Gastrocnemius medialis (tissue), 4 donors: ENCODE measurements at regions not wholly inside any gene's neighbourhood (a gene's known extent, or its start where the extent isn't known, plus 50 kb on each side); places are given as distances from the start of the nearest gene placed in this dataset.

Source experiments
- POLR2A ChIP-seq, 2 donors: fragments of 450-650 bp; IDR thresholded peaks; one replicate each; pipeline ENCODE4 v1.6.1; 2017; ENCODE audit warnings: antibody characterized with exemption in 2 of 2, mild to moderate bottlenecking in 2 of 2, moderate library complexity in 2 of 2
- TF ChIP-seq, protein P1 (sequence below), 5 experiments: fragments of 450-650 bp in 3 of 5; fragments of 200-600 bp in 2 of 5; sonication (generic) in 2 of 5; IDR thresholded peaks in 4 of 5; conservative IDR thresholded peaks in 1 of 5; 1 replicate in 4 of 5; 2 replicates in 1 of 5; pipeline ENCODE4 v1.5.1; 2016 to 2019; ENCODE audit warnings: antibody characterized with exemption in 5 of 5, mild to moderate bottlenecking in 3 of 5, moderate library complexity in 3 of 5

DNA sequence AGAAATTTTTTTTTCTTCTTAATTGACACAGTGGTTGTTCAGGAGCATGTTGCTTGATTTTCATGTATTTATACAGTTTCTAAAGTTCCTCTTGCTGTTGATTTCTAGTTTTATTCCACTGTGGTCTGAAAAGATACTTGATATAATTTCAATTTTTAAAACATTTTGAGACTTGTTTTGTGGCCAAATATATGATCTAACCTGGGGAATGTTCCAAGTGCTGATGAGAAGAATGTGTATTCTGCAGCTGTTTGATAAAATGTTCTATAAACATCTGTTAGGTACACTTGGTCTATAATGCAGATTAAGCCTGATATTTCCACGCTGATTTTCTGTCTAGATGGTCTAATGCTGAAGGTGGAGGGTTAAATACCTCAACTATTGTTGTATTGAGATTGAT lies 151.4 kb upstream of the IFNG-AS1 start:
- TF ChIP-seq, protein P1, sequence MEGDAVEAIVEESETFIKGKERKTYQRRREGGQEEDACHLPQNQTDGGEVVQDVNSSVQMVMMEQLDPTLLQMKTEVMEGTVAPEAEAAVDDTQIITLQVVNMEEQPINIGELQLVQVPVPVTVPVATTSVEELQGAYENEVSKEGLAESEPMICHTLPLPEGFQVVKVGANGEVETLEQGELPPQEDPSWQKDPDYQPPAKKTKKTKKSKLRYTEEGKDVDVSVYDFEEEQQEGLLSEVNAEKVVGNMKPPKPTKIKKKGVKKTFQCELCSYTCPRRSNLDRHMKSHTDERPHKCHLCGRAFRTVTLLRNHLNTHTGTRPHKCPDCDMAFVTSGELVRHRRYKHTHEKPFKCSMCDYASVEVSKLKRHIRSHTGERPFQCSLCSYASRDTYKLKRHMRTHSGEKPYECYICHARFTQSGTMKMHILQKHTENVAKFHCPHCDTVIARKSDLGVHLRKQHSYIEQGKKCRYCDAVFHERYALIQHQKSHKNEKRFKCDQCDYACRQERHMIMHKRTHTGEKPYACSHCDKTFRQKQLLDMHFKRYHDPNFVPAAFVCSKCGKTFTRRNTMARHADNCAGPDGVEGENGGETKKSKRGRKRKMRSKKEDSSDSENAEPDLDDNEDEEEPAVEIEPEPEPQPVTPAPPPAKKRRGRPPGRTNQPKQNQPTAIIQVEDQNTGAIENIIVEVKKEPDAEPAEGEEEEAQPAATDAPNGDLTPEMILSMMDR (IDR thresholded peaks at IDR 0.05 in 4 of 5, conservative IDR thresholded peaks at IDR 0.05 in 1 of 5) = no peak
- TF ChIP-seq POLR2A (IDR thresholded peaks at IDR 0.05) = no peak
